Activated B cell treated with CpG ODN at 0.5 μM for 24 hours (primary cell): ENCODE measurements at regions not wholly inside any gene's neighbourhood (a gene's known extent, or its start where the extent isn't known, plus 50 kb on each side); places are given as distances from the start of the nearest gene placed in this dataset.

Experiments used
- ATAC-seq: fragments of 200-7000 bp; cut with Tn5 transposase; one replicate; pipeline ENCODE4 v1.10.0; 2021; ENCODE audit warnings: low read depth, mild to moderate bottlenecking, moderate library complexity
- CTCF ChIA-PET: fragments of 350-600 bp; sonication (Branson Sonifier 250); formaldehyde crosslinking; loops from one replicate; lab custom pipeline; 2021; ENCODE audit warnings: antibody characterized with exemption; lab: Charles Lee
- POLR2A ChIA-PET: fragments of 350-600 bp; sonication (Branson Sonifier 250); formaldehyde crosslinking; loops from one replicate; lab custom pipeline; 2021; ENCODE audit warnings: antibody characterized with exemption; lab: Charles Lee
- DNase-seq: peaks from one replicate; pipeline ENCODE4 v3.0.0; 2022
- H3K27ac Mint-ChIP-seq: one replicate; pipeline ENCODE4 v1.8.0; 2020; ENCODE audit warnings: mixed read lengths
- H3K27me3 Mint-ChIP-seq: one replicate; pipeline ENCODE4 v1.8.0; 2021; ENCODE audit warnings: mixed read lengths
- H3K36me3 Mint-ChIP-seq: one replicate; pipeline ENCODE4 v1.8.0; 2021; ENCODE audit warnings: low read depth, mixed read lengths
- H3K4me1 Mint-ChIP-seq: one replicate; pipeline ENCODE4 v1.8.0; 2021; ENCODE audit warnings: mixed read lengths
- H3K4me3 Mint-ChIP-seq: one replicate; pipeline ENCODE4 v1.8.0; 2020; ENCODE audit warnings: mild to moderate bottlenecking, mixed read lengths
- H3K9me3 Mint-ChIP-seq: one replicate; pipeline ENCODE4 v1.8.0; 2020; ENCODE audit warnings: mixed read lengths
- CTCF ChIP-seq: fragments of 200-600 bp; IDR thresholded peaks from one replicate; pipeline ENCODE4 v1.8.0; 2022; ENCODE audit warnings: antibody characterized with exemption, mild to moderate bottlenecking
- intact Hi-C: fragments of 100-400 bp; cut with micrococcal nuclease; formaldehyde crosslinking; loops from one replicate; pipeline ENCODE4 v1.15.1; 2024

- H3K9me3 Mint-ChIP-seq = no peaks in the 10 kb centered on the region
- DNase-seq = no peak
- no peak for TF ChIP-seq CTCF
- no peaks in the 10 kb centered on the region for H3K4me1 Mint-ChIP-seq
- ChIA-PET CTCF (no interaction called here), POLR2A (no interaction called here)
- H3K27me3 Mint-ChIP-seq = peaks cover 12% of the 10 kb centered on the region
- H3K36me3 Mint-ChIP-seq = no peaks in the 10 kb centered on the region
- no peak overlapping the region for H3K4me3 Mint-ChIP-seq
- intact Hi-C loops = no loop called here
- H3K27ac Mint-ChIP-seq = no peak overlapping the region
- no peak for ATAC-seq
Measured at GRCh38 chr7:36029853-36030515, 123.1 kb upstream of the EEPD1 start.

- Mint-ChIP-seq H3K4me3 (no peak overlapping the region), H3K36me3 (no peaks in the 10 kb centered on the region), H3K27me3 (peaks cover 13% of the 10 kb centered on the region), H3K9me3 (no peaks in the 10 kb centered on the region), H3K27ac (no peak overlapping the region), H3K4me1 (no peaks in the 10 kb centered on the region)
- intact Hi-C loops = no loop called here
- no peak for TF ChIP-seq CTCF
- DNase-seq (no peak), ATAC-seq (no peak)
- ChIA-PET CTCF (no interaction called here), POLR2A (no interaction called here)
Measured at GRCh38 chr7:36032361-36032818, 120.7 kb upstream of the EEPD1 start.

- Mint-ChIP-seq H3K4me3 (no peak overlapping the region), H3K27ac (no peak overlapping the region), H3K36me3 (no peaks in the 10 kb centered on the region), H3K27me3 (peaks cover 13% of the 10 kb centered on the region), H3K4me1 (no peaks in the 10 kb centered on the region), H3K9me3 (no peaks in the 10 kb centered on the region)
- ChIA-PET POLR2A (no interaction called here), CTCF (no interaction called here)
- intact Hi-C loops = no loop called here
- ATAC-seq (no peak), DNase-seq (no peak)
- no peak for TF ChIP-seq CTCF
Measured at GRCh38 chr7:36034020-36034419, 119.0 kb upstream of the EEPD1 start.

GRCh38 chr7:36035186-36035585 lies 117.9 kb upstream of the EEPD1 start:
- CTCF ChIA-PET = no interaction called here
- no peaks in the 10 kb centered on the region for H3K4me1 Mint-ChIP-seq
- H3K27me3 Mint-ChIP-seq = peaks cover 16% of the 10 kb centered on the region
- POLR2A ChIA-PET = no interaction called here
- no peak overlapping the region for H3K27ac Mint-ChIP-seq
- intact Hi-C loops = no loop called here
- H3K36me3 Mint-ChIP-seq = no peaks in the 10 kb centered on the region
- DNase-seq = no peak
- ATAC-seq = no peak
- no peak for TF ChIP-seq CTCF
- H3K9me3 Mint-ChIP-seq = no peaks in the 10 kb centered on the region
- no peak overlapping the region for H3K4me3 Mint-ChIP-seq

- Mint-ChIP-seq H3K36me3 (no peaks in the 10 kb centered on the region), H3K9me3 (no peaks in the 10 kb centered on the region), H3K4me3 (no peak overlapping the region), H3K27me3 (peaks cover 11% of the 10 kb centered on the region), H3K27ac (no peak overlapping the region), H3K4me1 (no peaks in the 10 kb centered on the region)
- no peak for DNase-seq
- ChIA-PET POLR2A (no interaction called here), CTCF (no interaction called here)
- no peak for TF ChIP-seq CTCF
- no peak for ATAC-seq
- intact Hi-C loops = no loop called here
Measured at GRCh38 chr7:36036590-36036989, 116.5 kb upstream of the EEPD1 start.
